Activated naive CD4-positive, alpha-beta T cell treated with anti-CD3 and anti-CD28 coated beads for 36 hours (primary cell): ENCODE measurements at regions not wholly inside any gene's neighbourhood (a gene's known extent, or its start where the extent isn't known, plus 50 kb on each side); places are given as distances from the start of the nearest gene placed in this dataset.
A peak's percentile ranks its signal among the peaks of the same experiment; 100 is the strongest.
"Not testable (repeated sequence)": the region's sequence is repeated elsewhere in the genome, so short reads cannot be mapped to it uniquely, and the experiment has no call there.

Experiments used
- CTCF ChIA-PET: fragments of 350-600 bp; sonication (Branson Sonifier 250); formaldehyde crosslinking; loops from one replicate; lab custom pipeline; 2021; ENCODE audit warnings: antibody characterized with exemption; lab: Charles Lee
- DNase-seq: peaks from one replicate; pipeline ENCODE4 v3.0.0-alpha.2; 2020
- H3K27ac Mint-ChIP-seq: one replicate; pipeline ENCODE4 v1.8.0; 2021; ENCODE audit warnings: mild to moderate bottlenecking, mixed read lengths
- H3K27me3 Mint-ChIP-seq: one replicate; pipeline ENCODE4 v1.8.0; 2021; ENCODE audit warnings: low read depth, mixed read lengths
- H3K36me3 Mint-ChIP-seq: one replicate; pipeline ENCODE4 v1.8.0; 2021; ENCODE audit warnings: low read depth, mixed read lengths
- H3K4me1 Mint-ChIP-seq: one replicate; pipeline ENCODE4 v1.8.0; 2021; ENCODE audit warnings: low read depth, mixed read lengths
- H3K4me3 Mint-ChIP-seq: one replicate; pipeline ENCODE4 v1.8.0; 2021; ENCODE audit warnings: mild to moderate bottlenecking, moderate library complexity, mixed read lengths
- H3K9me3 Mint-ChIP-seq: one replicate; pipeline ENCODE4 v1.8.0; 2021; ENCODE audit warnings: mixed read lengths
- intact Hi-C: fragments of 100-400 bp; cut with micrococcal nuclease; formaldehyde crosslinking; loops from one replicate; pipeline ENCODE4 v1.15.1; 2023

DNA sequence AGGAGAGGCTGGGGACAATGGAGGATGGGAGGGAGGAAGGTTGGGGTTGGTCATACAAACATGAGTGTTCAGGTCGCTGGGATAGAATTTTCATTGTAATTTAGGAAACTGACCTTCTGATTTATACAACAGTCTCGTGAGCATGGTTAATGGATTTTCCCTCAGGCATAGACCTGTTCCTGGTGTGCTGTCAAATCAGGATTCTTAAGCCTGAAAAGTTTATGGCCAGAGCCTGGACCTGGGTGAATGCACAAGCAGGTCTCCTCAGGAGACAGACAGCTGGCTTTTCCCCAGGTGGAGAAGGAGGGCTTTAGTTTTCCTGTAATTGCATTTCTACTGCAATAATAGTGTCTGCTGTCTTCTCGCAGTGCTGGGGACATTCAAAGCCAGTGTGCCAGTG, 338.0 kb downstream of the SHQ1 start:
- Mint-ChIP-seq H3K4me1 (peaks cover 9% of the 10 kb centered on the region), H3K4me3 (no peak overlapping the region), H3K27me3 (no peaks in the 10 kb centered on the region), H3K27ac (no peak overlapping the region), H3K9me3 (no peaks in the 10 kb centered on the region), H3K36me3 (no peaks in the 10 kb centered on the region)
- DNase-seq, result no peak
- CTCF ChIA-PET, result interaction anchor here (1.2 to 1.4 kb wide), 2 partner anchors 130 to 156 kb away, joined by 3 to 4 read pairs; no protein-coding TSS in a partner anchor
- intact Hi-C loops, result no loop called here

DNA sequence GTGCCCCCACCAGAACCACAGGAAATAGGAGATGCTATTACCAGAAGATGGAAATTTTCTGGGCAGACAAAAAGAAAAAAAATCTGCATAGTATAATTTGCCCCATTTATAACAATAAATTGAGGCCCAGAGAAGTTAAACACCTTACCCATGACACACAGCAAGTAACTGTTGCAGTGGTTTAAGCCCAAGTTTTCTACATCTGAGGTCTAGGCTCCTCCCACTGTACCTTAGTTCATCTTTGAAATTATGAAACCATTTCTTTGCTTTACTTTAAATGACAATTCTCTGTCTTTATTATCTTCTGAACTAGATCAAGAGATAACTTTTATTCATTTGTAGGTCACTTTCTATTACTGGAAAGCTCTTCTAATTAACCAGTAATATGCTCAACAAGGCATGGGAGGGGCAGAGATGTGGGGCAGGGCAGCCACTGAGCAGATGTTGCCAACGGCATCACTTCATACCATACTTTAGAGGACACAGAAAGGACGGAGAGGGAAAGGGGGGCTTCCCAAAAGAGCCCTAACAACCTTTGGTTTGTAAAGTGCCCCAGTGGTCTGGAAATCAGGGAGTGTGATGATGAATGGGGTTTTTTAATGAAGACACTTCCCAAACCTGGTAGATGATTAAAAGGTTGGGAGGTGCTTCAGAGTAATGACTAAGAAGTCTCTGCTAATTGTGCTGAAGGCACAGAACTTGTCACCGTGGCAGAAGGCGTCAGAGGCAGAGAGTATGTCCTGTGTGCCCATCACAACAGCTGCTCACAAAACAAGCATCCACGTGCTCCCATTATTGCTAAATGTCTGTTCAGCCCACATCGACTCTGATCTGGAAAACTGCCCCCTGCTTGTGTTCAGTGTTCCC, 342.5 kb downstream of the SHQ1 start:
- no peaks in the 10 kb centered on the region for H3K27me3 Mint-ChIP-seq
- peak; percentile 42 for DNase-seq
- H3K27ac Mint-ChIP-seq, result peak overlapping the region; percentile 24
- H3K4me3 Mint-ChIP-seq, result no peak overlapping the region
- intact Hi-C loops, result loop anchor here (2.0 kb wide), 1 partner anchor 23 kb away; no protein-coding TSS in a partner anchor
- CTCF ChIA-PET, result interaction anchor here (0.6 kb wide), 1 partner anchor 23 kb away, joined by 5 read pairs; no protein-coding TSS in a partner anchor
- peaks cover 14% of the 10 kb centered on the region for H3K4me1 Mint-ChIP-seq
- peaks cover 4% of the 10 kb centered on the region for H3K9me3 Mint-ChIP-seq
- H3K36me3 Mint-ChIP-seq, result no peaks in the 10 kb centered on the region

DNA sequence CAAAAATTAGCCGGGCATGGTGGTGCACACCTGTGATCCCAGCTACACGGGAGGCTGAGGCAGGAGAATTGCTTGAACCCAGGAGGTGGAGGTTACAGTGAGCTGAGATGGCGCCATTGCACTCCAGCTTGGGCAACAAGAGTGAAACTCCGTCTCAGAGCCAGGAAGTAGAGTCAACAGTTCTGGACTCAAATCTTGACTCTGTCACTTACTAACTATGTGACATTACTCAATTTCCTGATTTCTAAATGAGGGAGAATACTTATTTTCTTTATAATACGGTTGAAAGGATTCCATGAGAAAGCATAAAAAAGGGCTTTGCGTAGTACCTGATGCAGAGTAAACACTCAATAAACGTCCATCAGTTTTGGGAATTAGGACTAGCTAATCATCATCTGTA, 350.7 kb downstream of the SHQ1 start:
- CTCF ChIA-PET, H3K4me1 Mint-ChIP-seq, H3K9me3 Mint-ChIP-seq, H3K27ac Mint-ChIP-seq, H3K36me3 Mint-ChIP-seq, intact Hi-C loops, H3K27me3 Mint-ChIP-seq, H3K4me3 Mint-ChIP-seq, DNase-seq: not testable (repeated sequence)

DNA sequence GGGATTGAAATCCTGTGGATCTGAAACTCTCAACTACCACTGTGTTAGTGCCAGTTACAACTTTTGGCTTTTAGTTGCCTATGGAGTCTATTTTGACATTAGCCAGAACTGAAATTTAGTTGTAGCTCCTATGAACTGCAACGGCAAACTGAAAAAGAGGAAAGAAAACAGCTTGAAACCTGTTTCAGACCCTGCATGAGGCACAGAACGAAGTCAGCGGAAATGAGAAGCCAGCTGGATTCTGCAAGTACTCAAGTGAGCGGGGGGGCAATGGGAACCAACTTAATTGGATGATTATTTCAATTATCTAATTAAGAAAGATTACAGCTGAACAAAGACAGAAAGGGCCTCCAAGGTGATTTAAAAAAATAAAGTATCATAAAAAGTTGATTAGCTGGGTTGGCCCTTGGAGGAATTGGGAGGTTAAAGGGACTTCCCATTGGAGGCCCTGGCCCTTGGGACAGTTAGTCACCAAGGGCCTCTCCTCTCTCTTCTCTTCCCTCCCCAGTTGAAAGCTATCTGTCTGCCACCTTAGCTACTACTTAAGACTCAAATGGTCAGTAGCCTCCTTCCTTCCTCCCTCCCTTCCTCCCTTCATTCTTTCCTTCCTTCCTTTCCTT, 352.1 kb downstream of the SHQ1 start:
- Mint-ChIP-seq H3K4me1 (peaks cover 6% of the 10 kb centered on the region), H3K27me3 (no peaks in the 10 kb centered on the region), H3K4me3 (no peak overlapping the region), H3K27ac (no peak overlapping the region), H3K9me3 (peaks cover 6% of the 10 kb centered on the region), H3K36me3 (peaks cover 4% of the 10 kb centered on the region)
- CTCF ChIA-PET, result interaction anchor here (1.0 kb wide), 1 partner anchor 13 kb away, joined by 3 read pairs; no protein-coding TSS in a partner anchor
- intact Hi-C loops, result no loop called here
- DNase-seq, result no peak

DNA sequence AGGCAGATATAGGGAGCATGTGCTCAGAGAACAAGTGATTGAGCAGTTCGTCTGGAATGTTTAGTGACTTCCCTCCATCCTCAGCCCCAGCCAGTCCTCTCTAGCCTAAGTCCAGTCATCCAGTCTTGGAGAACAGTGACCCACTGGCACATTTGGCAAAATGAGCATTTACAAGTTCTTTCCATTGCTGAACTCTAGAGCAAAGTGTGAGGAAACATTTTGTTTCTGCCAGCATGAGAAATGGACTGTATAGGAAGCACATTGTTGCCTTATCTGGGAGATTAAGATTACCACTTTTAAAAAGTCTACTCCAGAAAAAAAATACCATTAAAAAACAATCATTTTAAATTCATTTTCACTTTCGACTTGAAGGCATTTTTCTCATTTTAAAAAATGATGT, 353.6 kb downstream of the SHQ1 start:
- Mint-ChIP-seq H3K9me3 (peaks cover 6% of the 10 kb centered on the region), H3K27me3 (no peaks in the 10 kb centered on the region), H3K27ac (no peak overlapping the region), H3K4me1 (peaks cover 3% of the 10 kb centered on the region), H3K4me3 (no peak overlapping the region), H3K36me3 (peaks cover 4% of the 10 kb centered on the region)
- intact Hi-C loops, result no loop called here
- DNase-seq, result no peak
- CTCF ChIA-PET, result interaction anchor here (0.7 kb wide), 1 partner anchor 557 kb away, joined by 3 read pairs; no protein-coding TSS in a partner anchor

DNA sequence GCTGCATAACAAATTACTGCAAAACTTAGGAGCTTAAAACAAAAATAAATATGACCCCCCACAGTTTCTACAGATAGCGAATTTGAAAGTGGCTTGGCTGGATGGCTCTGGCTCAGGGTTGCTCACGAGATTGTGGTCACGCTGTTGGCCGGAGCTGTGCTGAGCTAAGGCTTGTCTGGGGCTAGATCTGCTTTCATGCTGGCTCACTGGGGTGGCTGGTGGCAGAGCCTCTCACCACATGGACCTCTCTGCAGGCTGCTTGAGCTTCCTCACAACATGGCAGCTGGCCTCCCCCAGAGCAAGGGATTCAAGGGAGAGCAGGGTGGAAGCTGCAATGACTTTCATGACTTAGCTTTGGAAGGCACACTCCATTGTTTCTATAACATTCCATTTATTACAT, 354.1 kb downstream of the SHQ1 start:
- DNase-seq, result no peak
- Mint-ChIP-seq H3K36me3 (peaks cover 4% of the 10 kb centered on the region), H3K4me3 (no peak overlapping the region), H3K27ac (no peak overlapping the region), H3K27me3 (no peaks in the 10 kb centered on the region), H3K9me3 (peaks cover 6% of the 10 kb centered on the region), H3K4me1 (peaks cover 3% of the 10 kb centered on the region)
- CTCF ChIA-PET, result interaction anchor here (0.6 to 0.7 kb wide), 2 partner anchors 31 to 556 kb away, joined by 3 read pairs; no protein-coding TSS in a partner anchor
- intact Hi-C loops, result no loop called here

DNA sequence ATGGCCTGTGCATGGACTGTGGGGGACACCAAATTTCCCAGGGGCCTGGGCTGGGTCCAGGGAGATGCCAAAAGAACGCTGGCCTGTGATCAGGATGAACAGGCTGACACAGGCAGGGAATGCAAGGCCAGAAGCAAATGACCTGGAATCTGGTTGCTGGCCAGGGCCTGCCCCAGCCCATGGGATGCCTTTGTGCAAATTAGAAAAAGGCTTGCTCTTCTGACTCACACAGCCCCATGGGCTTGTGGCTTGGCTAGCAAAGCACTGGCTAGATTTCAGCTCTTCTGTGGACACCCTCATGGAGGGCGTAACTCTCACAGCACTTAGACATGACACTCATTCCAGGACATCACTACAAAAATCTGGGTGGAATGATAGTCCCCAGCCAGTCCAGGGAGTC, 356.0 kb downstream of the SHQ1 start:
- peaks cover 6% of the 10 kb centered on the region for H3K9me3 Mint-ChIP-seq
- no peak overlapping the region for H3K4me3 Mint-ChIP-seq
- intact Hi-C loops, result no loop called here
- CTCF ChIA-PET, result no interaction called here
- H3K27ac Mint-ChIP-seq, result no peak overlapping the region
- H3K27me3 Mint-ChIP-seq, result no peaks in the 10 kb centered on the region
- peaks cover 4% of the 10 kb centered on the region for H3K36me3 Mint-ChIP-seq
- H3K4me1 Mint-ChIP-seq, result peaks cover 15% of the 10 kb centered on the region
- no peak for DNase-seq

DNA sequence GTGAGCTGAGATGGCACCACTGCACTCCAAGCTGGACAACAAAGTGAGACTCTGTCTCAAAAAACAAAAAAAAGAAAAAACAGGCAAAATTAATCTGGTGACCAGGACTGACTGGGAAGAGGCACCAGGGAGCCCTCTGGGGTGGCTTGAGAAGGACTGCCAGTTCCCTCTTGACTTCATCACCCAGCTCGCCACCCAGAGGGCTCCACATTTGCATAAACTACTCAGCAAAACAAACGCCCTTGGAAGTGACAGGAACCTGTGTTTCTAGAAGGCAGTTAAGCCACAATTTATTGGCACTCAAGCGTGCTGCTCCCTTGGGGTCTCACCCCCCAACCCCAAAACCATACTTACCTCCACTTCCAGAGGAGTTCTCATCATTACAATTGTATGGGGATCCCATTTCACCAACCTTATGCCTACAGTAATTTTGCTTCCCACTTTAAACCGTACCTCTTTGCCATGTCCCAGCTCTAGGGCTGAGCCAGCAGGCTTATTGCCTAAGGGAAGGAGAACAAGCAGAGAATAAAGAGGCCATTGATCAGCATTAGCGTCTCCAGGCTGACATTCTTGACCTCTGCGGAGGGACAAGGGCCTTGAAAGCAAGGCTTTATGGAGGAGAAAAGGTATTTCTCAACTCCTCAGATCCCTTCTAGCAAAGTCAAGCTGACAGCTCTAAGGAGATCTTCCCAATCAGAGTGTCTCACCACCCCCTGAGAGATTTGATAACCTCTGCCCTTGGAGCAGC, 357.4 kb downstream of the SHQ1 start:
- H3K4me3 Mint-ChIP-seq, result no peak overlapping the region
- H3K9me3 Mint-ChIP-seq, result peaks cover 8% of the 10 kb centered on the region
- CTCF ChIA-PET, result no interaction called here
- peaks cover 21% of the 10 kb centered on the region for H3K4me1 Mint-ChIP-seq
- H3K27me3 Mint-ChIP-seq, result no peaks in the 10 kb centered on the region
- intact Hi-C loops, result no loop called here
- peaks cover 6% of the 10 kb centered on the region for H3K36me3 Mint-ChIP-seq
- H3K27ac Mint-ChIP-seq, result no peak overlapping the region
- DNase-seq, result no peak

DNA sequence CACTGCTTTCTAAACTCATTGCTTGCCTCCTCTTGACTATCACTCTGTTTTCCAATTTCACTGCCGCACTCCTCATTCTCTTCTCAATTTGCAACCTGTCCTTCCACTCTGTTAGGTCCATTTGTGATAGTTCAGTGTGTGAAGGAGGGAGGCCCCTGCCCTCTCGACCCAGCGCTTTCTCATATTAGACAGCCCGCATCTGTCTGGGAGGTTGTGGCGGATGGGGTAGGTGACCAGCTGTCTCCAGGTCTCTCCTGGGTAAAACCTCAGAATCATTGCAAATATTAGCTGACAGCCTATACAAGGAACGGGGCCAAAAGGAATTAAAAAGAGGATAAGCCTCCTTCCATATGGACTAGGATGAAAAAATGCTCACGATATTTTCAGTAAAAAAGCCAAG, 358.3 kb downstream of the SHQ1 start:
- peaks cover 30% of the 10 kb centered on the region for H3K4me1 Mint-ChIP-seq

DNA sequence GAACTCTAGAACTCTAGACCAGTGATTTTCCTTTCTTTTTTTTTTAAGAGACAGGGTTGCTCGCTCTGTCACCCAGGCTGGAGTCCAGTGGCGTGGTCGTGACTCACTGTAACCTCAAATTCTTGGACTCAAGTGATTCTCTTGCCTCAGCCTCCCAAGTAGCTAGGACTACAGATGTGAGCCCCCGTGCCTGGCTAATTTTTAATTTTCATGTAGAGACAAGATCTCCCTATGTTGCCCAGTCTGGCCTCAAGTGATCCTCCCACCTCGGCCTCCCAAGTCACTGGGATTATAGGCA, 359.6 kb downstream of the SHQ1 start:
- peaks cover 15% of the 10 kb centered on the region for H3K9me3 Mint-ChIP-seq
- H3K27ac Mint-ChIP-seq, result no peak overlapping the region
- H3K4me3 Mint-ChIP-seq, result no peak overlapping the region
- H3K4me1 Mint-ChIP-seq, result peaks cover 41% of the 10 kb centered on the region
- no peak for DNase-seq
- peaks cover 13% of the 10 kb centered on the region for H3K36me3 Mint-ChIP-seq
- intact Hi-C loops, result no loop called here
- CTCF ChIA-PET, result no interaction called here
- no peaks in the 10 kb centered on the region for H3K27me3 Mint-ChIP-seq

More for the DNA sequence above, 358.3 kb downstream of the SHQ1 start:
- Mint-ChIP-seq H3K9me3 (peaks cover 17% of the 10 kb centered on the region), H3K4me3 (no peak overlapping the region), H3K27me3 (no peaks in the 10 kb centered on the region), H3K36me3 (peaks cover 14% of the 10 kb centered on the region), H3K27ac (no peak overlapping the region)
- no peak for DNase-seq
- CTCF ChIA-PET, result no interaction called here
- intact Hi-C loops, result no loop called here

DNA sequence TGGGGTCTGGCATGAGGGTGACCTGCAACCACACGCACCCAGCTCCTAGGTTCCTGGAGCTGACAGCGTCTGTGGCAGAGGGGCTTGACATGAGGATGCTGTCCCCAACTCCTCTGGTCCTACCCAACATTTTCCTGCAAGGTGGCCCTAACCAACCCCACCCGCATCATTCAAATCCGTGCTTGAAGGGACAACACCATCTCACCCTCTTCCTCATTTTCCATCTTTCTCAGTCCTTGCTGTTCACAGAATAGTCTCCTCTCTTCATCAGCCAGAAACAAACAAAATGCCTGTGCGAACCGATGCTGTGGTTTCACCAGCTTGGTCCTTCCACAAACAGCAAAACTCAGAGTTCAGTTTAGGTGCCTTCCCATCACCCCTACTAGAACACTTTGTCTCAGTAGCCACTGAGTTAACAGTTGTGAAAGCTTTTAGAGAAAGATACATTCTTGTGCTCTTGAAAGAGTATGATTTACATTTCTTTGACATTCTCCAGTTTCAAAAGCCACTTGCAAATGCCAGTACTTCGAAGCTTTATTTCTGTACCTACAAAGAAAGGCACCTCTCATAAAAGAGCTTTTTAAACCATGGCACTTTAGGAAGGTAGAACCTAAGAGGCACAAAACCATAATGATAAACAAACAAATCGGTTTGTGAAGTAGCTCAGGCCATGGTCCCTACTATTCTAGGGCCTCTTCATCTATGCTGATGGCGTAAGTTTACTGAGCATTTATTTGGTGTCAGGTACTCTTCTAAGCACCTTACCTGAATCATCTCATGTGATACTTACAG, 360.1 kb downstream of the SHQ1 start:
- H3K36me3 Mint-ChIP-seq, result peaks cover 12% of the 10 kb centered on the region
- no peak overlapping the region for H3K4me3 Mint-ChIP-seq
- CTCF ChIA-PET, result interaction anchor here (0.8 to 0.9 kb wide), 2 partner anchors 20 to 41 kb away, joined by 3 read pairs; no protein-coding TSS in a partner anchor
- H3K27me3 Mint-ChIP-seq, result no peaks in the 10 kb centered on the region
- intact Hi-C loops, result no loop called here
- H3K27ac Mint-ChIP-seq, result peak overlapping the region; percentile 56
- peaks cover 44% of the 10 kb centered on the region for H3K4me1 Mint-ChIP-seq
- no peak for DNase-seq
- H3K9me3 Mint-ChIP-seq, result peaks cover 15% of the 10 kb centered on the region
